EH (cell line): ENCODE measurements at regions not wholly inside any gene's neighbourhood (a gene's known extent, or its start where the extent isn't known, plus 50 kb on each side); places are given as distances from the start of the nearest gene placed in this dataset.
"Not testable (repeated sequence)": the region's sequence is repeated elsewhere in the genome, so short reads cannot be mapped to it uniquely, and the experiment has no call there.

Experiments used
- DNase-seq: peaks from one replicate; pipeline ENCODE4 v3.0.0-alpha.2; 2015; ENCODE audit warnings: low read depth

DNA sequence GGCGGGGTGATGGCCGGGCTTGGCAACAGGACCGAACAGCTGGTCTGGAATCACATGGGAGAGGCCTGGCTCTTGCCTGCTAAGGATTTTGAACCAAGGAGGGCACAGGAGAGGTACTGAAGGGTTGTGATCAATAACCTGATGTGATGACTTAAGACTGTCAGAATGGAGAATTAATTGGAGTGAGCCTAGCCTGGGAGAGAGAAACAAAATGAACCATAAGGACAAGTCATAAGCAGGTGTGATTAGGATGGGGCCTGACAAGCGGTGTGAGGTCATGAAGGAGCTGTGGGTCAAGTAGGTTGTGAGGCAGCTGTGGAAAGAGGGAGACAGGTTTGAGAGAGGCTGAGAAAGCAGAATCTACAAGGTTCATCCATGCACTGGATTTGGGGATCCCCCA is 104.6 kb downstream of the MED10 start:
- no peak for DNase-seq

GRCh38 chr5:6273090-6273735 is 105.1 kb downstream of the MED10 start:
- DNase-seq = no peak

- DNase-seq = no peak
These were observed 108.4 kb downstream of the MED10 start for GRCh38 chr5:6269925-6270324.

DNA sequence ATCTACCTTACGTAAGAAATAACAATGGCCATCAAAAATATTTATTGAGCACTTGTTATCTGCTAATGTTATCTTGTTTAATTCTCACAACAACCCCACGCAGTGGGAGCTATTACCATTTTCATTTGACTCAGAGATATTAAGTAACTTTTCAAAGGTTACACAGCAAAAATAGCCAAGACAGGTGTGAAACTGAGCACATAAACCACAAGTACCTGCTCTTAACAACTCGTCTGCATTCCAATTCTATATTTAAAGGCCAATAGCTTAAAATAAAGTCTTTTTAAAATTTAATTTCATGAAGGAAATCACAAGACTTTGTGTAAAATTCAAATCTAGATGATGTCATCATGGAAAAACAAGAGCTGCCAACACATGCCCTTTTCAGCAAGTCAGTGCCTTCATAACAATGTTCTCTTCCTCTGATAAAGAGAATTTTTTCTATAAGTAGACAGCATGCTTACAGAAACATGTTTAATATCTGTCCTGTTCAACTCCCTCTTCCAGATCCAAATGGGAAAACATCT is 111.6 kb downstream of the MED10 start:
- no peak for DNase-seq

GRCh38 chr5:6264394-6264793 is 114.0 kb downstream of the MED10 start:
- no peak for DNase-seq

DNA sequence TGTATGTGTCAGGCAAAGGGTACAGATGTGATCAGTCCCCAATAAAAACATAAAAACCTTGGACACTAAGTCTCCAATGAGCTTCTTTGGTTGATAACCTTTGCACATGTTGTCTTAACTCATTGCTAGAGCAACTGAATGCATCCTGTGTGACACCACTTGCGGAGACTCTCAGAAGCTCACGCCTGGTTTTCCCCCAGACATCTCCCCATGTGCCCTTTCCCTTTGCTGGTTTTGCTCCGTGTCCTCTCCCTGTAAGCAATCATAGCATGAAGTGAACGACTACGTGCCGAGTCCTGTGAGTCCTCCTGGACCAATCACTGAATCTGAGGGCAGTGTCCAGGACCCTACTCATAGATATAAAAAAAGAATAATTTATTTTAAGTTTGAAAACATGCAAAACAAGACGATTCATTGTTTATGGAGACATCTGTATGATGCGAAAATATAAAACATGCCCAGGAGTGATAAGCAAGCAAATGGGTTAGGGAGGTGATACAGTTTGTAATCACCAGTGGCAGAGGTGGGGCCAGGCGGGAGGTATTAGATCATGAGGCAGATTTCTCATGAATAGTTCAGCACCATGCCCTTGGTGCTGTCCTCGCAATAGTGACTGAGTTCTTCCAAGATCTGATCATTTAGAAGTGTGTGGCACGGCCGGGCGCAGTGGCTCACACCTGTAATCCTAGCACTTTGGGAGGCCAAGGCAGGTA is 115.5 kb downstream of the MED10 start:
- no peak for DNase-seq

- DNase-seq = no peak
These were observed 116.7 kb downstream of the MED10 start for GRCh38 chr5:6261668-6262067.

GRCh38 chr5:6261256-6261655 is 117.1 kb downstream of the MED10 start:
- no peak for DNase-seq

GRCh38 chr5:6260846-6261245 is 117.5 kb downstream of the MED10 start:
- no peak for DNase-seq

DNA sequence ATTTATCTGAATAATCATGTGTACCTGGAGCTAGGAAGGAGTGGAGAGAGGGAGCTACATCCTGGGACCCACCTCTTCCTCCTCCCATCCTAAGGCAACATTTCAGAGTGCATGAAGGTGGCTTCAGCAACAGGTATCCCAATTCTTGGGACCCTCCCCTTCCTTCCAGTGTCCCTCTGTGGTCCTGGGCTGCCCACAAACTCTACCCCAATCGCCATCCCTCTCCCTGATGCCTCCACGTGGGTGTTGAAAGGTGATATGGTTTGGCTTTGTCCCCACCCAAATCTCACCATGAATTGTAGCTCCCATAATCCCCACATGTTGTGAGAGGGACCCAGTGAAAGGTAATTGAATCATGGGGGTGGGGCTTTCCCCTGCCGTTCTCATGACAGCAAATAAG is 121.4 kb downstream of the MED10 start:
- no peak for DNase-seq

- no peak for DNase-seq
These were observed 122.4 kb downstream of the MED10 start for GRCh38 chr5:6255956-6256355.

DNA sequence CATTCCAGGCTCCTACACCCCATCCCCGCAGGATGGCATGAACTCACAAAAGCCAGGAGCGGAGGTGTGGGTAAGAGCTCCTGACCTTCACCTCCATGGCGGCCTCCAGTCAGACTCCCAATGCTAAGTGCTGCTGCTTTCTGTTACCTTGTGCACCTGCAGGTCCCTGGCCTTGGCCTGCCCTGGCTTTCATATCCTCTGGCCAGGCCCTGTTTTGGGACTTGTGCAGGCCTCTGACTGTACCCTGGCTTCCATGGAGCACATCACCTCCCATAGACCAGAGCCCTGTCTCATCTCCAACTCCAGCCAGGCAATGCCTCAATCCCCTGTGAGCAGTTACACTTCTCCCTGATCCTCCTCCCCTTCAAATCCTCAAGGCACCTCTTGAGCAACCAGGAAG is 124.5 kb downstream of the MED10 start:
- no peak for DNase-seq

- DNase-seq = no peak
These were observed 125.1 kb downstream of the MED10 start for GRCh38 chr5:6253281-6253680.

GRCh38 chr5:6252581-6252980 is 125.8 kb downstream of the MED10 start:
- DNase-seq = no peak

- no peak for DNase-seq
These were observed 126.7 kb downstream of the MED10 start for GRCh38 chr5:6251565-6252102.

DNA sequence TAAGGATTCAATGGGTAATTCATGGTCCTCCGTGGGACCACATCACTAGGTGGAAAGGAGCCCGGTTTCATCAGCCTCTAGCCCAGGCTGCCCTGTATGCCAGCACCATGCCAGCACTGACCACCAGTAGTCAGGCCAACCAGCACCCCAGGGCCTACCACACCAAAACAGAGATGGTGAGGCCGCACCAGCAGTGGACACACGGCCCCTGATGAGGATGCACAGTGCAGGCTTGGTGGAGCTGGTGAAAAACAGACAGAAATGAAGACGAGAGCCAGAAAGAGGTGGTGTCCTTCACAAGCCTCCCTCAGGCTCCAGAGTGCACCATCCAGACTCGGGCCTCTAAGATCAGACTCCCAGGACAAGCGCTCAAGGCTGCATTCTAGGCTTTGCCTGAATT is 128.2 kb downstream of the MED10 start:
- DNase-seq = no peak

DNA sequence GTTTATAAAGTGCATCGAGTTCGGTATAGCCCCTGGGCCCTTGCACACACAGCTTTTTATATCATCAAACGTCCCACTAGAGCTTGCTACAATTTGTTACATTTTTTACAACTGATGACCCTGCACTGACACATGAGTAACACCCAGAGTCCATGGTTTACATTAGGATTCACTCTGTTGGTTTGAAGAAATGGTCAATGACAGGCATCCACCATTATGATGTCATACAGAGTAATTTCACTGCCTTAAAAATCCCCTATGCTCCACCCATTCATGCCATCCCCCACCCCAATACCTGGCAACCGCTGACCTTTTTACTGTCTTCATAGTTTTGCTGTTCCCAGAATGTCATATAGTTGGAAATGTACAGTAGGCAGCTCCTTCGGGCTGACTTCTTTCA is 130.2 kb downstream of the MED10 start:
- DNase-seq = no peak

- no peak for DNase-seq
These were observed 131.4 kb downstream of the MED10 start for GRCh38 chr5:6246820-6247437.

DNA sequence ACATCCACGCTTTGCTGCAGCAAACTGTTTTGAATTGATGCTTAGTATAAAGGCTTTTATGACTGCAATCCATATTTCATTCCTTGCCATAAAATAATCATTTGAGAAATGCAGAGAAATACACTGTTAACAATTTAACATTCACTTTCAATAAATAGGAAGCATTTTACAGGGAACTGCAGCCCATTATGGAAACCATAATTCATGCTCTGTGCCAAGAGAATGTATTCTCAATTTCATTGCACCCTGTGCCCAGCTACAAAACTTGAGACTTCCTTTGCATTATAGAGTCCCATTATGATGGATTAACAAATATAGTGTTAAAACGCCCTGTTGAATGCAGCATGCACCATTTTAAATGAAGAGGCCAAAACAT is 134.0 kb downstream of the MED10 start:
- DNase-seq = no peak

GRCh38 chr5:6243706-6244338 is 134.5 kb downstream of the MED10 start:
- no peak for DNase-seq

GRCh38 chr5:6241056-6241455 is 137.3 kb downstream of the MED10 start:
- not testable (repeated sequence) for DNase-seq

GRCh38 chr5:6236858-6237481 is 141.4 kb downstream of the MED10 start:
- no peak for DNase-seq
